ENCODE measurements at regions not wholly inside any gene's neighbourhood (a gene's known extent, or its start where the extent isn't known, plus 50 kb on each side); places are given as distances from the start of the nearest gene placed in this dataset.

DNA sequence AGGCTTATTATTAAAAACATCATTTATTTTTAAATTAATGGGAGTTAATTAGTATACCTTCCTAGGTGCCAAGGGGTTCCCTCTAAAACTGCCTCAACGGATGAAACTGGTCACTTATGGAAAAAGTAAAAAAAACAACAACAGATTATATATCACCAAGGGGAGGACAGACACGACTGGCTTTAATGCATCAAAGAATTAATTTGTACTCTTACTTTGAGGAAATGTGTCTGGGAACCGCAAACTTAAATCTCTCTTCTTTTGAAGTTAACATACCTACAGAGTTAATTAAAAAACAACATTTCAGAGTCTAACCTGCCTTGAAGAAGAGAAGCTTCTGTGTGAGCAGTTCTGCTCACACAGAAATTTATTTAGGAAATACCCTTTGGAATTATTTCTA lies 354.6 kb downstream of the LRRC70 start:
- TF ChIP-seq POLR2AphosphoS5 (IDR thresholded peaks at IDR 0.05; ENCODE audit: borderline replicate concordance, low read depth, low read length), result no peak
- no peak for TF ChIP-seq EZH2 (IDR thresholded peaks at IDR 0.05)

Data from SK-N-MC (cell line).